HK-2 (cell line): ENCODE measurements at regions not wholly inside any gene's neighbourhood (a gene's known extent, or its start where the extent isn't known, plus 50 kb on each side); places are given as distances from the start of the nearest gene placed in this dataset.

ENCODE experiments used
- DNase-seq: peaks from one replicate; pipeline ENCODE4 v3.0.0-alpha.2; 2018; ENCODE audit not compliant: unreplicated experiment

DNA sequence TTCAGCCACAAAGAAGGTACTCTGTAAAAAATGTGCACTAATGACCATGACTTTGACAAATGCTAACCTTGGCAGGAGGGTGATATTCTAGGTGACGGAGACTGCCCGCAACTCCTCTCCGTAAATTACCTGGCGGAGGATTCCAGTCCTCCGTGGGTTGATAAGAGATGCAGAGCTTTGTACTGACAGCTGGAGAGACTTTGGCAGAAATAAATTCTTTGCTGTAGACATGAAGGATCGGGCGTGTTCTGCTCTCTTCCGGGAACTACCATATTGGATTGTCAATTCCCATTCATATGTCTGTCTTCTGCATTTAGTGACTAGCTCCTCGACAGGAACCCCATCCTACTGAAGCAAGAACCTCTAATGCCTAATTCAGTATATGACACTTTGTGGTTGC is 158.3 kb upstream of the KAZN start:
- DNase-seq = no peak

DNA sequence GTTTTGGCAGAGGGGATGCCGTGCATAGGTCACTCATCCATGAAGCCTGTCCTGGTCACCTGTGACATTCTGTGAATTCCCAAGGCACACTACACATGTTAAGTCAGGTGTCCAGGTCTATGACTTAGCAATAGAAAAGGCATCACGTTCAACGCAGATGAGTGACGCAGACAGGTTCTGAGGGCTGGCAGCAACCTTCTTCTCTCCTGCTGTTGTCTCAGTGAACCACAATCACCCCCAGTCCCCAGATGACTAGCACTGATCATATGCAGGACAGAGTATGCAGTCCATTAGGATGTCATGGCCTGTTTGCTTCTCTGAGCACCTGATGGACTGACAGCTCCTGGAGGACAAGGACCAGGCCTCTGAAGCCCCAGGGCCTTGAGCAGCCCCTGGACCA is 157.8 kb upstream of the KAZN start:
- DNase-seq = no peak

DNA sequence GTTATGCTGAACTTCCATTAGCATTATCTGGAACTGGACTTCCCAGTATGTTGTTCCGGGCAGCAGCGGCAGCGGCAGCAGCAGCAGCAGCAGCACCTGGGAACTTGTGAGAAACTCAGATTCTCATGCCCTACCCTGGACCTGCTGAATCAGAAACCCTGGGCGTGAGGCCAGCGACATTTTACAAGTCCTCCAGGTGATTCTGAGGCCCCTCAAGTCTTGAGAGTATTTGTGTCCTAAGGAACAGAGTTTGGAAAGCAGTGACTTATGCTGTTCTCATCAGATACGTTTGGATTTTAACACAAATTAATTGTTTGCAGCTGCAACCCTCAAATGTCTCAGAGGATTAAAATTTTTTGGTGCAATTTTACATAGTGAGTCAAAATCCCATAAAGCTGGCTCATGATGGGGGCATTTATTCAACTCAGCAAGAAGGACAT is 157.2 kb upstream of the KAZN start:
- DNase-seq = no peak

DNA sequence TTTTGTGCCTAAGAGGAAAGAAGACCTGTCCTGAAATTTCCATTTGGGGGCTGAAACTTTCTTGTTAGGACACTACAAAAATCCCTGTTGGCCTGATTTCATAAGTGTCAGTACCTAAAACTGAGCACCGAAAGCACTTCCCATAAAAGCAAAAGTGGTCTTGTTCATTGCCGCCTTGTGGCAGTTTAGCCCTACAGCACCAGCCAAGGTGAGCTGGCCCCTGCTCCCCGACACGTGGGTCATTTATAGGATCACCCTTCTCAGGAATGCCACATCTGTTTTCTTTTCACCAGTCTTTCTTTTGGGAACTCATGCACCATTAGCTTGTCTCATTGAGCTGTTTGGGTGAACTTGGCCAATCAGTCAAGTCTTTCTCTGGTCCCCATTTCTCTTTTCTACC is 155.8 kb upstream of the KAZN start:
- DNase-seq = no peak

DNA sequence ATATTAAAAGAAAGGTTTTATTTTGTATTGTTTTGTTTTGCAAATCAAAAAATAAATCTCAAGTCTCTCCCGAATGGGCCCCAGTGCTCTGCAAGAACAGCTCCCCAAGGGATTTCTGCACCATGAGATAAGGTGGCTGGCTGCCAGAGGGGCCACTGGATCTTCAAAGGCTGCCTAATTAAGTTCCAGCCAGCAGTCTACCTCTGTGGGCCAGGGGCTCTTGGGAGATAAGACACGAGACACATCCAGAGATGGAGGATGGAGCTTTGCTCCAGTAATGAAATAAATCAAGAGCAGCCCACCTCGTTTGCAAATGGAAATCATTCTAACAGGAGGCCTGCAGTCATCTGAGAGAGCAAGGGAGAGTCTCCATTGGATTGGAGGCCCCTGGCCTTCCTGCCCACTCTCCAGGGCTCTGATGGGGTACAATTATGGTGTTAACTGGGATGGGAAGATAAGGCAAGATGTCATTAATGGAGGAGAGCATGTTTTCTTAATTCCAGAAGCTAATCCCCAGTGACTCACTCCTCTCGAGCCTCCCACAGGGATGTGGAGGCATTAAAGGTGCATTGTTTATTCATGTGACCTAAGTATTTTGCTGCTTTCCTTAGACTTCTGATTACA is 155.2 kb upstream of the KAZN start:
- DNase-seq = no peak

DNA sequence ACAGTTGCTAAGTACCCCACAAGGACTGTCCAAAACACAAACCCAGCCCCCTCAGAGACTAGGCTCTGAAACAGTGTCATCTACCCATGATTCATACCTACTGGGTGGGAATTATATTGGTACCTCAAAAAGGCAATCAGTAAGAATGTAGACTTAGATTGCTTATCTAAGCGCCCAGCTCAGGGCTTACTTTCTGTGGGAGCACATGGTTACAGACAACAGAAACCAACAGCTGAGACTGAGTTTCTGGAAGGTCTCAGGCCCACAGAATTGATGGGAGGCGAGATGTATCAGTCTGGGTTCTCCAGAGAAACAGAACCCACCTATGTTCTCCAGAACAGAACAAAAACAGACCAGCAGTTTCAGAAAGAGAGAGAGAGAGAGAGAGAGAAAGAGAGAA is 147.3 kb upstream of the KAZN start:
- no peak for DNase-seq

DNA sequence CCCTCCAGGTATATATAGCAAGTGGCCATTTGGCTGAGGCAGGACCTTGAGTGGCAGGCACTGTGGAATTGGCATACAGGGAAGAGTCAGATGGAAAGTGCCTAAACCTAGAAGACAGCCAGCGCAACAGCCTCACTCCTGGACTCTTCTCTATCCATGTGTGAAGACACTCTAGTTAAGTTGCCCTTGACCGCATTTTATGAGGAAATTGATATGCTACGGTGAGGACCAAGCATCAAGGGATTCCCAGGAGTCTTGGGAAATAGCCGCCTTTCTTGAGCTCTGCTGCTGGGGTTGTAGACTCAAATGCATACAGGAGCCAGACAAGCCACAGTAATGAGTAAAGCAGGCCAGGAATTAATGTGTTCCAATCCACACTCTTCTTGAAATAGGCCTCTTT is 145.9 kb upstream of the KAZN start:
- no peak for DNase-seq

DNA sequence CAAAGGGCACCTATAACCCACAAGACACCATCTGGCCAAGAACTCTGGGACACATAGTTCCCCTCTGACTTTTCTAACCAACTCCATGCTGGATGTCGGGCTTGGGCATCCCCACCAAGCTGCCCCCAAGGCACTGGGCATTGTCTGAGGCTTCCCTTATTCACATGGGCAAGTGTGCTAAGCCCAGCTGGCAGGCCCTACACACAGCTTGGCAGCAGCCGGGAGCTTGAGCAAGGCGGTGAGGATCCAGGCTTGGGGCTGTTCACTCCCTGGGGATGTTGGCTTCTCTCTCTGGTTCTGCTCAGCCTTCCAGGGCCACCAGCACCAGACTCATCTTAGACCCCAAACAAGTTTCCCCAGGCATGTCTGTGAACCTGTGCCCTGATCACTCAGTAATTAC is 138.3 kb upstream of the KAZN start:
- DNase-seq = no peak

DNA sequence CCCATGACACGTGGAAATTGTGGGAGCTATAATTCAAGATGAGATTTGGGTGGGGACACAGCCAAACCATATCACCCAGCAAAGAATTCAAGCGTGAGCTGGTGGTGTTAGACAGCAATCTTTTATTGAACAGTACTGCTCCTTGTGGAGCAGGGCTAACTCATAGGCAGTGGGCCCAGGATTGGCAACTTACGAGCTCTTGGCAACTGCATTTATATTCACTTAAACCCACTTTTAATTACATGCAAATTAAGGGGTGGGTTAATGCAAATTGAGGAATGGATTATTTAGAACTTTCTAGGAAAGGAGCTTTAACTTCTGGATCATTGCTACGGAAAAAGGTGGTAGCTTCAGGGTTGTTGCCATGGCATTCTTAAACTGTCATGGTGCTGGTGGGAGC is 135.6 kb upstream of the KAZN start:
- no peak for DNase-seq

DNA sequence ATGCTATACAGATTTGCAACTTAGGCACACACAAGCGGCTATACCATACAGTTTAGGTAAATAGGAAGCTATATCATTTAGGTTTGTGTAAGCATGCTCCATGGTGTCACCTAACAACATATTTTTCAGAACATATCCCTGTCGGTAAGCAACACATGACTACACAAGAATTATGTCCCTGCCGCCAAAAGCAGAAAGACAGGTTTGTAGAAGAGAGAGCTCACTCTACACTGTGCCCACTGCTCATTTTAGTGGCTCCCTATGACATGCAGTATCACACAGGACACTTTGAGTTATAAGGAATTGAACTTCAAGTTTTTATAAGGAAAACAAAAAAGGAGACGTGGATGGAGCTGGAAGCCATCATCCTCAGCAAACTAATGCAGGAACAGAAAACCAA is 132.5 kb upstream of the KAZN start:
- DNase-seq = no peak

DNA sequence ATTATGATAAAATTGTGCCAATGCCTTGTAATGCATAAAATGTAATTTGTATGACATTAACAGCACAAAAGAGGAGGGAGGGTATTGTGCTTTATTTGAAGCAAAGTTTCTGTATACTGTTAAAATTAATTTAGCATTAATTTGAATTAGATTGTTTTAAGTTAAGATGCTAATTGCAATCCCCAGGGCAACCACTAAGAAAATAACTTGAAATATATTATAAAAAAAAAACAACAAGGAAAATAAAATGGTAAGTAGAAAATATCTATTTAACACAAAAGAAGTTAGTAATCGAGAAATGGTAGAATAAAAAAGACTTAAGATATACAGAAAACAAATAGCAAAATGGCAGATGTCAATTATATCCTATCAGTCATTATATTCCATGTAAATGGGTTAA is 131.4 kb upstream of the KAZN start:
- no peak for DNase-seq

DNA sequence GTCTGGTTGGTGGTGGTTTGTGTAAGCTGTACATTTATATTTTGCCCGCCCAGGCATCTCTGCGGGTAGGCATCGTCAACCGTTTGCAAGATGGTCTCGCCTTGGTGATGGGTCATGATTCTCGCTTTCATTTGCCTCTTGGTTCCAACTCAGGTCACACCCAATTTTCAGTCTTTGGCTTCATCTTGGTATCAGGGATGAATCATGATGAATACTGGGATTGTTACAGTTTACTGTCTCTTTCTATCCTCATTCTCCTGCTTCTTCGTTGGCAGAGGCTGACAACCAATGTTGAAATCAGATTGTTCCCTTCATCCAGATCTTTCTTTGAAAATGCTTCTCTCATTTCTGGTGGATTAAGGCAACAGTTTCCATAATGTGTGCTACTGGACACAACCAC is 129.7 kb upstream of the KAZN start:
- DNase-seq = no peak

DNA sequence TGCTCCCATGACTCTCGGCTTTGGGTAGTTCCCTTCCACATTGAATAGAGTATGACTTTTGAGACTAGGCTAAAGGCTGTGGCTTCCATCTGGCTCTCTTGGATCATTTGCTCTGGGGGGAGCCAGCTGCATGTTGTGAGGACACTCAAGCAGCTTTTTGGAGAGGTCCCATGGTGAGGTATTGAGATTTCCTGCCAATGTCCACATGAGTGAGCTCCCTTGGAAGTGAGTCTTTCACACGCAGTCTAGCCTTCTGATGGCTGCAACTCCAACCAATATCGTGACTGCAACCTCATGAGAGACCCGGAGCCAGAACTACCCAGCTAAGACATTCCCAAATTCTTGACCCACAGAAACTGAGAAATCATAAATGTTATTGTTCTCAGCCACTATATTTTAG is 127.7 kb upstream of the KAZN start:
- no peak for DNase-seq

DNA sequence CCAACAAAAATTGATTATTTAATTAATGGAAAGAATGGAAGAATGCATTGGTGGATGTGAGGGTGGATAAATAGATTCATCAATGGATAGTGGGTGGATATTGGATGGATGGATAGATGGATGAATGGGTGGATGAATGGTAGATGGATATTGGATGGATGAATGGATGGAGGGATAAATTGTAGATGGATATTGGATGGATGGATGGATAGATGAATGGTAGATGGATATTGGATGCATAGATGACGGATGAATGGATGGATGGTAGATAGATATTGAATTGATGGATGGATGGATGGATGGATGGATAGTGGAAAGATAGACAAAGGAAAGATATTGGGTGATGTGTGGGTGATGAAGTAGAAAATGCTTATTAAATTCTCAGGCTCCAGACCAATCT is 123.6 kb upstream of the KAZN start:
- DNase-seq = no peak

DNA sequence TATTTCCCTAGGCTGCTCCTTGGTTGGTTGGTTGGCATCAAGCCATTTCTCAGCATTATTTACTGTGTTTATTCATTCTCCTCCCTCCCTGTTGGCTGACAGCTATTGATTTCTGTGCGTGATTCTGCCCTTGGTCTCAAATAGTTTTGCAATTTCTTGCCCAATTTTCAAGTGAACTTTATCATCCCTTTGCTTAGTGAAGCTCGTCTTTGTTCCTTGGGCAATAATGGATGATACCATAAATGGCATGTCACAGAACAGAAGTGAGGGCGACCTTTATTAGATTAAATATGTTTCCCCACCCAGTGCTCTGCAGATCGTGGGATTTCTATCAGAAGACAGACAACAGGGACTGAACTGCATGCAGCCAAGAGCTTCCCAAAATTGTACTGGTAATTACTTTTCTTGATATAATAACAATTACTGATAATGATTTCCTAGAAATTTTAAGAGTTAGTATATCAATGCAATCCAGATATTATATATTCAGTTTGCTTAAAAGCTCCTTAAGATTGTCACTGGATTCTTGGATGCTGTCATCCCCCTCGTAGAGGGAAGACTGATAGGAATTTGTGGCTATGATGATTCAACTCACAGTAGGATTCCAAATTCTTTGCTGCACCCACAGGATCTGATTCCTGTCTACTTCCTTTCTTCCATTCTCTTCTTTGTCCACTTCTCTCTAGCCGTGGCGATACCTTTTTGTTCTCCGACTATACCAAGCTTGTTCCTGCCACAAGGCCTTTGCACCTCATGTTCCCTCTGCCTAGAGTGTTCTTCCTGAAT is 122.1 kb upstream of the KAZN start:
- DNase-seq = no peak

DNA sequence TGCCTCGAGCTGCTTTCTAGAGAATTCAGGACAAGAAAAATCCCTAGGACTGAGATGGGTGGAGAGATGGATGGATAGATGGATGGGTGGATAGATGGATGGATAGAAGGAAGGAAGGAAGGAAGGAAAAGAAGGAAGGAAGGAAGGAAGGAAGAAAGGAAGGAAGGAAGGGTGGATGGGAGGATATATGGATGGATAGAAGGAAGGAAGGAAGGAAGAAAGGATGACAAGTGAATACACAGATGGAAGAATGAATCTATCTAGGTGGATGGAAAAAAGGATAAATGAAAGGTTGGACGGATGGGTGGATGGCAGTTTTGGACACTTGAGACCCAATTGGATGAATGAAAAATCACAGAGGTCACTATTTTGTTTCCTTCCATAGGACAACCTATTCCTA is 120.4 kb upstream of the KAZN start:
- DNase-seq = no peak

DNA sequence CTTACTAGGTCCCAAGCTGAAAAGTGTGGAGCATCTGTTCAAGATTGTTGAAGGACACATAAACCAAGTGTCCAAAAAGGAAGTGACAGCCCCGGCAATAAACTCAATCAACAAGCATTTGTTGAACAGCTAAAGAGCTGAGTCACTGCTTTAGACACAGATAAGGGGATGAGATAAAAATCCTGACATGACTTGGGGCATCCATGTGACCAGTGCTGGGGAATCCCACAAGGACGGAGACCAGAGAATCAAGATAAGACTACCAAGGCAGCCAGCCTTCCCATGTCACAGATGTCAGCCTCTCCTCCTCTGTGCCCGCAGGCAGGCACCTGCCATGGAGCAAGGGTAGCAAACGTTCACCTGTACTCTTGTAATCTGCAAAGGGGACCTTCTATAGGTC is 118.6 kb upstream of the KAZN start:
- no peak for DNase-seq

DNA sequence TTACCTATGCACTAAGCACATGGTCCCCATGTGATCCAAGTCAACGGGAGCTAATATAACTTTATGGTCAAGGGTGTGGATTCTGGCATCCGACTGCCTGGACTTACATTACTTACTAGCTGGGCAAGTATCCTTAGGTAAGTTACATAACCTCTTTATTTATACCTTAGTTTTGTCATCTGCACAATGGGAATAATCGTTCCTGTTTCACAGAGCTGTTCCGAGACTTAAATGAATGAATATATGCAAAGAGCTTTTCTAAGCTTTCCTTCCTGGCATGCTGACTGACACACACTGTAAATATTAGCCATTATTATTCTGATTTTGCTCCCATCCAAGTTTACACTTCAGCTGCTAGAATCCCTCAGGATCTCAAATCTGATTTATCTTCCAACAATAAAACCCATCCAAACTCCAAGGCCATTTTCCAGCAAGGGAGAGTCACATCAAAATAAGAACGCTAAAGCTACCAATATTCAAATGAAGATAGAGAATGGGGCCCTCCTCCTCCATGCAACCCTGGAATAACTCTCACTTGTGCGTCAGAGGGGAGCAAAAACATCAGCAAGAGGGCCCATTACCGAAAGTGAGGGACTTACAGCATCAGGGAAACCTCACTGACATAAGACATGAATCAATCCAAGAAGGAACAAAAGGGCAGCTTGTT is 115.6 kb upstream of the KAZN start:
- DNase-seq = no peak

DNA sequence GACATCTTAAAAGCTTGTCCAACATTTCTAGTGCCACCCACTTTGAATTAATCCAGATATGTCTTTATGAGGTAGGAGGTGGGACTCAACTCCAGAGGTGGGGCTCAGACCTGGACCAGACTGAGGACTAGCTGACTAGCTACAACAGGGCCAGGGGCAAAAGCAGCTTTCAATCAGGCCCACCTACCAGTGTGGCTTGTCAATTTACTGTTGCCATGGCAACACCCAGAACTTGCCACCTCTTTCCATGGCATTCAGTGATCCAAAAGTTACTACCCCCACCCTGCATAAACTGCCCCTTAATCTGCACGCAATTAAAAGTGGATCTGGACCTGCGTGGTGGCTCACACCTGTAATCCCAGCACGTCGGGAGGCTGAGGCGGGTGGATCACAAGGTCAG is 113.2 kb upstream of the KAZN start:
- DNase-seq = no peak

DNA sequence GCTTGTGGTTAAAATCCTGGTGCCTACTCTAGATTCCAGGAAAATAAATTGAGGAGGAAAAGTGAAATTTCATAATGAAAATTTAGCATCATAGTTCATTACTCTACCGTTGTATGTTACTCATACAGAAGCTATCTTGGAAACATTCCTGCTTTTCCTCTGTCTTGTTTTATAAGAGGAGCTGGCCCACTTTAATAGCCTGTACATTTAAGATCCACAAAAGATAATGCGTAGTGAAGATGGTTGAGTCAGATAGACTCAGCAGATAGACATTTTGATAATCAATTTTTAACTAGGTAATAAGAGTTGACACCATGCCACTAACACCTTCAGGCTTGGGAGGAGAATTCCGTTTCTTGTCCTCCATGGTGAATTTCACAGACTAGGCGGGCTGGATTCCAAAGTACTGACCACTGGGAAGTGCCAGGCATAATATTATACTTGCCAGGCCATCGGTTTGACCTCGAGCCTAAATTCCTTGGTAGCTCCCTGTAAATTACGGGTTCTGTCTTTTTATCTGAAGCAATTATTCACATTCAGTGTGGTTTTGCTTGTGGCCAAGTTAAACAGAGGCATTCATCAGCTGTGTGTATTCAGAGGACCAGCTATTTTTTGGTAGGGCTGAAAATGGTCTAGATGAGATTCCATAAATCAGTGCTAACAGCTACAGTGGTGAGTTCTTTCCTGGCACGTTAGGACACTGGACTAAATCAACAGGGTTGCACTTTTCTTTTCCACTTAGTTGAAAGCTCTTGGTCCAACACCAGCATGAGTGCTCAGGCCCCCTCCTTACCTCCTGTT is 111.9 kb upstream of the KAZN start:
- peak; percentile 86 for DNase-seq

DNA sequence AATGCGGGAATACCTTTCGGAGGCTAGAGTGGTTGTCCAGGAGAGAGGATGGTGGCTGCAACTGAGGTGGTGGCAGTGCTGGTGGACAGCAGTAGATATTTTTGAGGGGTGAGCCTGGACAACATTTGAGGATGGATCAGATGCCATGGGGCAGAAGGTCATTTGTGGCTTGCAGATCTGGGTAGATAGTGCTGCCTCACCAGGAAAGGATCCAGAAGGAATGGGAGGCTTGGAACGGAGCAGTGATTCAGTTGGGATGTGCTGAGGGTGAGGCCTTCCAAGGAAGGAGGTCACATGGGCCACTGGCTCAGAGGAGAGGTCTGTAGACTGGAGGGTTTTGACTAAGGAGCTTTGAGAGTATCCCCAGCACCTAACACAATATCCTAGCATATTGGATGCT is 110.8 kb upstream of the KAZN start:
- DNase-seq = peak; percentile 40

DNA sequence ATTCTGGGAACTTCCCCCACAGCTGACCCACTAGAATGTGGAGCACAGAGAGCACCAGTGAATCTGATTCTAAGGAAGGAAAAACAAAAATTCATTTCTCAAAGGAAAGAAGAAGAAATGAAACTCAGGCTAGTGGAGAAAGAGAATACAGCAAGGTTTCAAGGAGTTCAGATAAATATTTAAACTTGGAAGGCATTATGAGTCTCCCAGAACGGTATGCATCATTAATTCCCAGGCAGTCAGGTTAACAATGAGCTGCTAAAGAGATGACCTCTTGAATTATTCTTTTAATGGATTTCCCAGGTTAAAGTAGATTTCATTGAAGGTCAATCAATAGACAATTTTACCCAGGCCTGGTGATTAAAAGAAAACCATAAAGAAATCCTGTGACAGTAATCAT is 103.6 kb upstream of the KAZN start:
- no peak for DNase-seq

DNA sequence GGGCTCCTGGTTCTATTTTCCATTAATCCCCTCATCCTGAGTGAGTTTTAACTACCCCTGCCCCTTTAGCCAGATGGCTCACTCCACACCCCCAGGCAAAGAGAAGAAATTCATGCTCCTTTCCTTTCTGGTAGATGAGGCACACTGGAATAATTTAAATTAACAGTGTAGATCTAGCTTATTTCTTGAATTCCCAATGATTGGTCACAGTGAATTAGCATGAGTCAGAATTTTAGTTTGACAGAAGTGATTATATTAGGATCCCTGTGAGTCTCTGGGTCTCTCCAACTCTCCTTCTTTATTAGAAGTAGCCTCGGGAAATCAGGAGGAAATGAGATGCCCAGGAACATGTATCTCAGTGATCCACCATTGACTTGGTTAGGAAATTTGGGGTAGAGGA is 103.1 kb upstream of the KAZN start:
- DNase-seq = no peak
